A549 (cell line): ENCODE measurements at regions not wholly inside any gene's neighbourhood (a gene's known extent, or its start where the extent isn't known, plus 50 kb on each side); places are given as distances from the start of the nearest gene placed in this dataset.

Source experiments
- TF ChIP-seq, protein P1 (sequence below): fragments of >200 bp; sonication (Bioruptor Twin); formaldehyde crosslinking; IDR thresholded peaks from 3 replicates; pipeline ENCODE4 v1.5.1; 2016
- TF ChIP-seq, protein P2 (sequence below): fragments of >200 bp; sonication (Bioruptor Twin); formaldehyde crosslinking; IDR thresholded peaks from 3 replicates; pipeline ENCODE4 v1.6.1; 2016

DNA sequence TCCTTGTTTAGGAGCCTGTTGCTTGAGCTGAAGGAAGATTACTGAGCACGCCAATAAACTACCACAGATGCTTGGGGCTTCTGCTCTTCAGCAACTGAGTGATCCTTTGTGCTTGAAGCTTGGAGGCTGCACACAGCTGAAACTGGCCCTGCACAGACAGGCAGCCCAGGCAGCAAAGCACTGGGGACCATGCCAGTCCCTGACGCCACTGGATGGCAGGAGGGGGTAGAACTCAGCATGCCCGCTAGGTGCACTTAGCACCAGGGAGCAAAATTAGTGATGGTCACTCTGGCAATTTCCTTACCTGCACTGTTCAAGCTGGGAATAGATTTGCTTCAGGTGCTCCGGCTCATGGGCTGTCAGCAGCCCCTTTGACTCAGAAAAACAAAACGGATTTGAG lies 91.5 kb downstream of the FAM50B start:
- TF ChIP-seq, protein P1, sequence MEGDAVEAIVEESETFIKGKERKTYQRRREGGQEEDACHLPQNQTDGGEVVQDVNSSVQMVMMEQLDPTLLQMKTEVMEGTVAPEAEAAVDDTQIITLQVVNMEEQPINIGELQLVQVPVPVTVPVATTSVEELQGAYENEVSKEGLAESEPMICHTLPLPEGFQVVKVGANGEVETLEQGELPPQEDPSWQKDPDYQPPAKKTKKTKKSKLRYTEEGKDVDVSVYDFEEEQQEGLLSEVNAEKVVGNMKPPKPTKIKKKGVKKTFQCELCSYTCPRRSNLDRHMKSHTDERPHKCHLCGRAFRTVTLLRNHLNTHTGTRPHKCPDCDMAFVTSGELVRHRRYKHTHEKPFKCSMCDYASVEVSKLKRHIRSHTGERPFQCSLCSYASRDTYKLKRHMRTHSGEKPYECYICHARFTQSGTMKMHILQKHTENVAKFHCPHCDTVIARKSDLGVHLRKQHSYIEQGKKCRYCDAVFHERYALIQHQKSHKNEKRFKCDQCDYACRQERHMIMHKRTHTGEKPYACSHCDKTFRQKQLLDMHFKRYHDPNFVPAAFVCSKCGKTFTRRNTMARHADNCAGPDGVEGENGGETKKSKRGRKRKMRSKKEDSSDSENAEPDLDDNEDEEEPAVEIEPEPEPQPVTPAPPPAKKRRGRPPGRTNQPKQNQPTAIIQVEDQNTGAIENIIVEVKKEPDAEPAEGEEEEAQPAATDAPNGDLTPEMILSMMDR: no peak
- TF ChIP-seq, protein P2, sequence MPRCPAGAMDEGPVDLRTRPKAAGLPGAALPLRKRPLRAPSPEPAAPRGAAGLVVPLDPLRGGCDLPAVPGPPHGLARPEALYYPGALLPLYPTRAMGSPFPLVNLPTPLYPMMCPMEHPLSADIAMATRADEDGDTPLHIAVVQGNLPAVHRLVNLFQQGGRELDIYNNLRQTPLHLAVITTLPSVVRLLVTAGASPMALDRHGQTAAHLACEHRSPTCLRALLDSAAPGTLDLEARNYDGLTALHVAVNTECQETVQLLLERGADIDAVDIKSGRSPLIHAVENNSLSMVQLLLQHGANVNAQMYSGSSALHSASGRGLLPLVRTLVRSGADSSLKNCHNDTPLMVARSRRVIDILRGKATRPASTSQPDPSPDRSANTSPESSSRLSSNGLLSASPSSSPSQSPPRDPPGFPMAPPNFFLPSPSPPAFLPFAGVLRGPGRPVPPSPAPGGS: no peak
